Chondrocyte (in vitro differentiated cells): ENCODE measurements at regions not wholly inside any gene's neighbourhood (a gene's known extent, or its start where the extent isn't known, plus 50 kb on each side); places are given as distances from the start of the nearest gene placed in this dataset.

Experiments
- DNase-seq: peaks from one replicate; pipeline ENCODE4 v3.0.0; 2021; ENCODE audit warnings: mixed read lengths, low spot score
- H3K27ac Mint-ChIP-seq: one replicate; pipeline ENCODE4 v1.8.0; 2021; ENCODE audit warnings: mild to moderate bottlenecking, moderate library complexity, mixed read lengths; ENCODE audit not compliant: unreplicated experiment
- H3K27me3 Mint-ChIP-seq: 2 replicates; pipeline ENCODE4 v1.8.0; 2021; ENCODE audit warnings: low read depth, mixed read lengths
- H3K36me3 Mint-ChIP-seq: 2 replicates; pipeline ENCODE4 v1.8.0; 2021; ENCODE audit warnings: low read depth, mixed read lengths
- H3K4me1 Mint-ChIP-seq: 2 replicates; pipeline ENCODE4 v1.8.0; 2021; ENCODE audit warnings: low read depth, mild to moderate bottlenecking, mixed read lengths
- H3K4me3 Mint-ChIP-seq: one replicate; pipeline ENCODE4 v1.8.0; 2021; ENCODE audit warnings: mild to moderate bottlenecking, moderate library complexity, mixed read lengths; ENCODE audit not compliant: unreplicated experiment
- H3K9me3 Mint-ChIP-seq: 2 replicates; pipeline ENCODE4 v1.8.0; 2021; ENCODE audit warnings: low read depth, mixed read lengths
- CTCF ChIP-seq: fragments of 200-600 bp; sonication (generic); IDR thresholded peaks from 2 replicates; pipeline ENCODE4 v1.5.0; 2021; ENCODE audit warnings: antibody characterized with exemption, mild to moderate bottlenecking, moderate library complexity

- Mint-ChIP-seq H3K36me3 (no peaks in the 10 kb centered on the region), H3K9me3 (no peaks in the 10 kb centered on the region), H3K4me3 (no peak overlapping the region), H3K4me1 (no peaks in the 10 kb centered on the region), H3K27ac (no peak overlapping the region), H3K27me3 (peaks cover 64% of the 10 kb centered on the region)
- DNase-seq, result no peak
- TF ChIP-seq CTCF, result no peak
Measured at GRCh38 chr13:111409413-111409812, 89.0 kb downstream of the TEX29 start.

- Mint-ChIP-seq H3K27ac (no peak overlapping the region), H3K4me3 (no peak overlapping the region), H3K27me3 (peaks cover 73% of the 10 kb centered on the region), H3K9me3 (no peaks in the 10 kb centered on the region), H3K4me1 (no peaks in the 10 kb centered on the region), H3K36me3 (no peaks in the 10 kb centered on the region)
- DNase-seq, result no peak
- TF ChIP-seq CTCF, result no peak
Measured at GRCh38 chr13:111410232-111411021, 90.0 kb downstream of the TEX29 start.

GRCh38 chr13:111411151-111411858 lies 90.9 kb downstream of the TEX29 start:
- no peak for TF ChIP-seq CTCF
- Mint-ChIP-seq H3K4me3 (no peak overlapping the region), H3K4me1 (no peaks in the 10 kb centered on the region), H3K27ac (no peak overlapping the region), H3K9me3 (no peaks in the 10 kb centered on the region), H3K36me3 (no peaks in the 10 kb centered on the region), H3K27me3 (peaks cover 66% of the 10 kb centered on the region)
- peak; percentile 87 for DNase-seq

GRCh38 chr13:111411919-111412650 lies 91.6 kb downstream of the TEX29 start:
- no peak for DNase-seq
- no peak overlapping the region for H3K4me3 Mint-ChIP-seq
- H3K27me3 Mint-ChIP-seq, result peaks cover 65% of the 10 kb centered on the region
- H3K4me1 Mint-ChIP-seq, result no peaks in the 10 kb centered on the region
- H3K36me3 Mint-ChIP-seq, result no peaks in the 10 kb centered on the region
- no peaks in the 10 kb centered on the region for H3K9me3 Mint-ChIP-seq
- H3K27ac Mint-ChIP-seq, result no peak overlapping the region
- no peak for TF ChIP-seq CTCF
